H9 (cell line): ENCODE measurements at regions not wholly inside any gene's neighbourhood (a gene's known extent, or its start where the extent isn't known, plus 50 kb on each side); places are given as distances from the start of the nearest gene placed in this dataset.

Source experiments
- DNase-seq: peaks from one replicate; pipeline ENCODE4 v3.0.0-alpha.2; 2017
- H2AFZ ChIP-seq: one replicate; pipeline ENCODE4 v1.6.1; 2013; ENCODE audit warnings: mild to moderate bottlenecking, low read length, control low read depth, moderate library complexity
- H2AK5ac ChIP-seq: 2 replicates; pipeline ENCODE4 v1.6.1; 2013; ENCODE audit warnings: low read length, control low read depth, mixed read lengths; ENCODE audit not compliant: insufficient read length
- H2BK120ac ChIP-seq: one replicate; pipeline ENCODE4 v1.6.1; 2013; ENCODE audit warnings: low read depth, mild to moderate bottlenecking, low read length, control low read depth, inconsistent platforms; ENCODE audit not compliant: poor library complexity, severe bottlenecking
- H2BK12ac ChIP-seq: 2 replicates; pipeline ENCODE4 v1.6.1; 2013; ENCODE audit warnings: low read length, control low read depth, mixed read lengths, low read depth; ENCODE audit not compliant: insufficient read length
- H2BK15ac ChIP-seq: 2 replicates; pipeline ENCODE4 v1.6.1; 2013; ENCODE audit warnings: low read depth, low read length, control low read depth
- H2BK20ac ChIP-seq: one replicate; pipeline ENCODE4 v1.6.1; 2013; ENCODE audit warnings: low read depth, mild to moderate bottlenecking, low read length, control low read depth, inconsistent platforms; ENCODE audit not compliant: poor library complexity, severe bottlenecking
- H2BK5ac ChIP-seq: 2 replicates; pipeline ENCODE4 v1.6.1; 2013; ENCODE audit warnings: low read length, control low read depth, mixed read lengths; ENCODE audit not compliant: insufficient read length
- H3K14ac ChIP-seq: 2 replicates; pipeline ENCODE4 v1.6.1; 2013; ENCODE audit warnings: low read length, control low read depth; ENCODE audit not compliant: insufficient read depth
- H3K18ac ChIP-seq: 2 replicates; pipeline ENCODE4 v1.6.1; 2013; ENCODE audit warnings: low read depth, mild to moderate bottlenecking, mixed read lengths, low read length, control low read depth; ENCODE audit not compliant: insufficient read length
- H3K23ac ChIP-seq: 2 replicates; pipeline ENCODE4 v1.6.1; 2013; ENCODE audit warnings: low read length, control low read depth, mixed read lengths, low read depth; ENCODE audit not compliant: insufficient read length
- H3K23me2 ChIP-seq: 2 replicates; pipeline ENCODE4 v1.6.1; 2013; ENCODE audit warnings: low read depth, mild to moderate bottlenecking, mixed read lengths, low read length, control low read depth; ENCODE audit not compliant: insufficient read length, poor library complexity, severe bottlenecking
- H3K27ac ChIP-seq: 2 replicates; pipeline ENCODE4 v1.5.1; 2013; ENCODE audit warnings: low read length, control low read depth, mixed read lengths, low read depth; ENCODE audit not compliant: insufficient read length
- H3K27me3 ChIP-seq: 2 replicates; pipeline ENCODE4 v1.6.1; 2013; ENCODE audit warnings: low read length, control low read depth, inconsistent platforms; ENCODE audit not compliant: insufficient read depth
- H3K4ac ChIP-seq: 2 replicates; pipeline ENCODE4 v1.6.1; 2013; ENCODE audit warnings: low read depth, mild to moderate bottlenecking, control low read depth, inconsistent platforms, low read length, moderate library complexity
- H3K4me1 ChIP-seq: 2 replicates; pipeline ENCODE4 v1.6.1; 2013; ENCODE audit warnings: low read length, control low read depth, inconsistent platforms; ENCODE audit not compliant: insufficient read depth
- H3K4me2 ChIP-seq: 2 replicates; pipeline ENCODE4 v1.6.1; 2013; ENCODE audit warnings: low read length, control low read depth, mixed read lengths; ENCODE audit not compliant: insufficient read length, insufficient read depth
- H3K56ac ChIP-seq: 2 replicates; pipeline ENCODE4 v1.6.1; 2013; ENCODE audit warnings: low read depth, mild to moderate bottlenecking, mixed read lengths, low read length, control low read depth; ENCODE audit not compliant: insufficient read length
- H3K79me1 ChIP-seq: 2 replicates; pipeline ENCODE4 v1.6.1; 2013; ENCODE audit warnings: low read depth, mild to moderate bottlenecking, moderate library complexity, low read length, control low read depth, inconsistent platforms; ENCODE audit not compliant: insufficient read depth, poor library complexity, severe bottlenecking
- H3K79me2 ChIP-seq: 2 replicates; pipeline ENCODE4 v1.6.1; 2013; ENCODE audit warnings: low read length, control low read depth, inconsistent platforms; ENCODE audit not compliant: insufficient read depth
- H3K9ac ChIP-seq: 2 replicates; pipeline ENCODE4 v1.6.1; 2013; ENCODE audit warnings: low read length, control low read depth, mixed read lengths; ENCODE audit not compliant: insufficient read length; ENCODE audit errors: extremely low read depth
- H3K9me3 ChIP-seq: one replicate; pipeline ENCODE4 v1.6.1; 2013; ENCODE audit warnings: low read depth, low read length, inconsistent platforms; ENCODE audit not compliant: control insufficient read depth
- H3T11ph ChIP-seq: one replicate; pipeline ENCODE4 v1.6.1; 2013; ENCODE audit warnings: mild to moderate bottlenecking, low read length, control low read depth, inconsistent platforms
- H4K20me1 ChIP-seq: one replicate; pipeline ENCODE4 v1.6.1; 2013; ENCODE audit not compliant: control insufficient read depth, insufficient read length, insufficient read depth
- H4K5ac ChIP-seq: 2 replicates; pipeline ENCODE4 v1.6.1; 2013; ENCODE audit warnings: low read depth, mild to moderate bottlenecking, mixed read lengths, low read length, control low read depth; ENCODE audit not compliant: insufficient read length
- H4K8ac ChIP-seq: replicated peaks from 2 replicates; pipeline ENCODE4 v1.6.1; 2013; ENCODE audit warnings: low read length, control low read depth, mixed read lengths, low read depth; ENCODE audit not compliant: insufficient read length
- H4K91ac ChIP-seq: 2 replicates; pipeline ENCODE4 v1.6.1; 2013; ENCODE audit warnings: low read depth, mild to moderate bottlenecking, moderate library complexity, mixed read lengths, low read length, control low read depth; ENCODE audit not compliant: insufficient read length
- H3K27ac Mint-ChIP-seq, 3 experiments: 2 replicates in 2 of 3; 3 replicates in 1 of 3; pipeline ENCODE4 v1.8.0; 2020 to 2021; ENCODE audit warnings: mixed read lengths in 3 of 3, mild to moderate bottlenecking in 1 of 3, moderate library complexity in 1 of 3
- H3K27me3 Mint-ChIP-seq: 2 replicates; pipeline ENCODE4 v1.8.0; 2021; ENCODE audit warnings: low read depth, mild to moderate bottlenecking, moderate library complexity, mixed read lengths
- H3K36me3 Mint-ChIP-seq, 3 experiments: 2 replicates in 2 of 3; 3 replicates in 1 of 3; pipeline ENCODE4 v1.8.0; 2020 to 2021; ENCODE audit warnings: low read depth in 3 of 3, mixed read lengths in 3 of 3; ENCODE audit not compliant: insufficient read depth in 1 of 3
- H3K4me1 Mint-ChIP-seq, 2 experiments: 2 replicates each; pipeline ENCODE4 v1.8.0; 2020; ENCODE audit warnings: mixed read lengths in 2 of 2
- H3K4me3 Mint-ChIP-seq, 2 experiments: 2 replicates in 1 of 2; 3 replicates in 1 of 2; pipeline ENCODE4 v1.8.0; 2020 to 2021; ENCODE audit warnings: mild to moderate bottlenecking in 2 of 2, mixed read lengths in 2 of 2, moderate library complexity in 1 of 2
- H3K9me3 Mint-ChIP-seq, 2 experiments: 2 replicates in 1 of 2; 3 replicates in 1 of 2; pipeline ENCODE4 v1.8.0; 2020; ENCODE audit warnings: mild to moderate bottlenecking in 2 of 2, mixed read lengths in 2 of 2, moderate library complexity in 1 of 2
- WGBS: extraction: QIAGEN DNeasy Blood & Tissue Kit; methylation state at CpG from one replicate; pipeline ENCODE4 v1.1.7; 2013; ENCODE audit warnings: missing lambda C conversion rate, low lambda C conversion rate, mixed read lengths; ENCODE audit not compliant: insufficient read length; ENCODE audit errors: extremely low coverage; 5-methylcytosine and 5-hydroxymethylcytosine counted together
- TF ChIP-seq, protein P1 (sequence below): fragments of 200-600 bp; sonication (generic); conservative IDR thresholded peaks from 3 replicates; pipeline ENCODE4 v1.8.0; 2021; ENCODE audit warnings: antibody characterized with exemption, mild to moderate bottlenecking

DNA sequence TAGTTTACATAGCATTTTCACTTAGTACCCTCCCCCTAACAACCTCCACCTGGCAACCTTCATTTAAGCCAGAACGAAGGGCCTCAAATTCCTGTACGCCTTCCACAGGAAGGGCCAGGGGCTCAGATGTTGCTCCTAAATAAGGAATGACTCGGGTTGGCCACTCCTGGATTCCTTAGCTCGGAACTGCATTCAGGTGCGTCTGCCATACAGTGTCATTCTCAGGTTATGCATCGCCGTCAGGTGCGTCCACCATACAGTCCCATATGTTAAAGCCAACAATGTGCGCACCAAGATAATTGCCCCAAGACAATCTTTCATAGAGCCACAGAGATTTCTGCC, 53.5 kb upstream of the USP3 start:
- H3K18ac ChIP-seq, result no peak overlapping the region
- H3K4me2 ChIP-seq, result no peak overlapping the region
- no peak overlapping the region for H2BK5ac ChIP-seq
- H3K79me2 ChIP-seq, result no peaks in the 10 kb centered on the region
- H3K9me3 Mint-ChIP-seq, result no peaks in the 10 kb centered on the region
- no peak overlapping the region for H3K56ac ChIP-seq
- no peaks in the 10 kb centered on the region for H3K9me3 ChIP-seq
- no peak overlapping the region for H3K27ac ChIP-seq
- peaks cover 7% of the 10 kb centered on the region; the same call in 1 of the 2 replicates for H3K4me1 ChIP-seq
- H2BK20ac ChIP-seq, result no peak overlapping the region
- H3K9ac ChIP-seq, result no peak overlapping the region
- no peak overlapping the region for H2AFZ ChIP-seq
- no peak overlapping the region; a peak in 1 of 5 replicates for H3K4me3 Mint-ChIP-seq
- no peak overlapping the region for H4K91ac ChIP-seq
- no peaks in the 10 kb centered on the region for H3K27me3 ChIP-seq
- no peak for DNase-seq
- no peaks in the 10 kb centered on the region for H3K36me3 Mint-ChIP-seq
- H2AK5ac ChIP-seq, result no peak overlapping the region
- no peak overlapping the region for H3T11ph ChIP-seq
- no peak overlapping the region for H4K5ac ChIP-seq
- H3K79me1 ChIP-seq, result no peaks in the 10 kb centered on the region
- peaks cover 21 to 26% of the 10 kb centered on the region in 2 experiments for H3K4me1 Mint-ChIP-seq
- no peak overlapping the region for H3K23ac ChIP-seq
- peak overlapping the region in 1 of 3 experiments; percentile 37; a peak in 1 of 7 replicates for H3K27ac Mint-ChIP-seq
- no peak overlapping the region for H4K8ac ChIP-seq
- no peaks in the 10 kb centered on the region for H3K23me2 ChIP-seq
- TF ChIP-seq, protein P1, sequence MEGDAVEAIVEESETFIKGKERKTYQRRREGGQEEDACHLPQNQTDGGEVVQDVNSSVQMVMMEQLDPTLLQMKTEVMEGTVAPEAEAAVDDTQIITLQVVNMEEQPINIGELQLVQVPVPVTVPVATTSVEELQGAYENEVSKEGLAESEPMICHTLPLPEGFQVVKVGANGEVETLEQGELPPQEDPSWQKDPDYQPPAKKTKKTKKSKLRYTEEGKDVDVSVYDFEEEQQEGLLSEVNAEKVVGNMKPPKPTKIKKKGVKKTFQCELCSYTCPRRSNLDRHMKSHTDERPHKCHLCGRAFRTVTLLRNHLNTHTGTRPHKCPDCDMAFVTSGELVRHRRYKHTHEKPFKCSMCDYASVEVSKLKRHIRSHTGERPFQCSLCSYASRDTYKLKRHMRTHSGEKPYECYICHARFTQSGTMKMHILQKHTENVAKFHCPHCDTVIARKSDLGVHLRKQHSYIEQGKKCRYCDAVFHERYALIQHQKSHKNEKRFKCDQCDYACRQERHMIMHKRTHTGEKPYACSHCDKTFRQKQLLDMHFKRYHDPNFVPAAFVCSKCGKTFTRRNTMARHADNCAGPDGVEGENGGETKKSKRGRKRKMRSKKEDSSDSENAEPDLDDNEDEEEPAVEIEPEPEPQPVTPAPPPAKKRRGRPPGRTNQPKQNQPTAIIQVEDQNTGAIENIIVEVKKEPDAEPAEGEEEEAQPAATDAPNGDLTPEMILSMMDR, result no peak
- H3K14ac ChIP-seq, result no peak overlapping the region
- H4K20me1 ChIP-seq, result no peaks in the 10 kb centered on the region
- H2BK12ac ChIP-seq, result no peak overlapping the region
- no peak overlapping the region for H3K4ac ChIP-seq
- no peak overlapping the region for H2BK15ac ChIP-seq
- no CpG with 5 or more reads among the region's 9 CpGs for WGBS
- no peak overlapping the region for H2BK120ac ChIP-seq
- no peaks in the 10 kb centered on the region for H3K27me3 Mint-ChIP-seq
